Osteoblast (primary cell): ENCODE measurements at regions not wholly inside any gene's neighbourhood (a gene's known extent, or its start where the extent isn't known, plus 50 kb on each side); places are given as distances from the start of the nearest gene placed in this dataset.

Source experiments
- DNase-seq: peaks from one replicate; pipeline ENCODE4 v3.0.0; 2011; ENCODE audit warnings: low spot score, mixed read lengths; ENCODE audit not compliant: insufficient read length; ENCODE audit errors: missing footprints
- H2AFZ ChIP-seq: 2 replicates; pipeline ENCODE4 v1.6.0; 2011; ENCODE audit warnings: mild to moderate bottlenecking, low read length
- H3K27ac ChIP-seq: 2 replicates; pipeline ENCODE4 v1.5.1; 2011; ENCODE audit warnings: mild to moderate bottlenecking, low read depth, low read length, moderate library complexity
- H3K27me3 ChIP-seq: 2 replicates; pipeline ENCODE4 v1.6.0; 2012; ENCODE audit warnings: mild to moderate bottlenecking, control low read depth, inconsistent platforms, low read length, moderate library complexity; ENCODE audit not compliant: insufficient read depth
- H3K36me3 ChIP-seq: 2 replicates; pipeline ENCODE4 v1.5.1; 2011; ENCODE audit warnings: mild to moderate bottlenecking, low read length, control low read depth, moderate library complexity; ENCODE audit not compliant: insufficient read depth
- H3K4me1 ChIP-seq: 2 replicates; pipeline ENCODE4 v1.5.1; 2011; ENCODE audit warnings: mild to moderate bottlenecking, low read length, control low read depth, moderate library complexity; ENCODE audit not compliant: insufficient read depth
- H3K4me2 ChIP-seq: 2 replicates; pipeline ENCODE4 v1.6.0; 2011; ENCODE audit warnings: mild to moderate bottlenecking, low read length; ENCODE audit not compliant: insufficient read depth
- H3K4me3 ChIP-seq: fragments of 200-600 bp; sonication (generic); 3 replicates; pipeline ENCODE4 v1.5.1; 2012; ENCODE audit warnings: mild to moderate bottlenecking, low read length, inconsistent platforms; ENCODE audit not compliant: insufficient read depth
- H3K79me2 ChIP-seq: 2 replicates; pipeline ENCODE4 v1.6.0; 2012; ENCODE audit warnings: mild to moderate bottlenecking, low read length, control low read depth, inconsistent platforms; ENCODE audit not compliant: insufficient read depth
- H3K9me3 ChIP-seq: 2 replicates; pipeline ENCODE4 v1.5.1; 2011; ENCODE audit warnings: low read depth, low read length, control low read depth
- H4K20me1 ChIP-seq: 2 replicates; pipeline ENCODE4 v1.6.0; 2012; ENCODE audit warnings: mild to moderate bottlenecking, low read length, control low read depth; ENCODE audit not compliant: insufficient read depth
- CTCF ChIP-seq: IDR thresholded peaks from 2 replicates; pipeline ENCODE4 v1.5.1; 2011; ENCODE audit warnings: mild to moderate bottlenecking, low read depth, low read length, moderate library complexity; ENCODE audit errors: extremely low read depth

DNA sequence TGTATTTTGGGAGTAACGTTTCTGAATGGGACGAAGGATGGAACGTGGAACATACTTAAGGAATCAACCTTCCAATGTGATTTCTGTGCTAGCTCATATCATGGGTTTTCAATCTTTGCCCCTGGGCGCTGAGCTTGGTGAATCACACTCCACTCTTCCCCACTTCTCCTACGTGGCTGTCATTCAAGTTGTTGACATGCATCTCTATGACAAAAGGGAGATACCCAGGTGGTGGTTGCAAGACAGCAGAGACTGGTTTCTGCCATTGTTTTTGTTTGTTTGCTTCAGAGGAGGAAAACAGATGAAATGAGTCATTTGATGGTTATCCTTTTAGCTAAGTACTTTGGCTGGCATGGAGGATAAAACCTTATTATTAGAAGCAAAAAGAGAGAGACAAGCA lies 573.9 kb downstream of the GATA3 start:
- Histone ChIP-seq H3K27ac (no peak overlapping the region), H3K79me2 (no peaks in the 10 kb centered on the region), H3K9me3 (no peaks in the 10 kb centered on the region), H3K4me2 (no peak overlapping the region), H3K36me3 (no peaks in the 10 kb centered on the region), H2AFZ (no peak overlapping the region), H3K4me3 (no peak overlapping the region), H3K4me1 (no peaks in the 10 kb centered on the region), H3K27me3 (no peaks in the 10 kb centered on the region), H4K20me1 (no peaks in the 10 kb centered on the region)
- no peak for DNase-seq
- TF ChIP-seq CTCF: no peak

- Histone ChIP-seq H3K4me3 (no peak overlapping the region), H2AFZ (no peak overlapping the region), H4K20me1 (no peaks in the 10 kb centered on the region), H3K27me3 (no peaks in the 10 kb centered on the region), H3K4me1 (no peaks in the 10 kb centered on the region), H3K36me3 (no peaks in the 10 kb centered on the region), H3K9me3 (peaks cover 2% of the 10 kb centered on the region), H3K27ac (no peak overlapping the region), H3K79me2 (no peaks in the 10 kb centered on the region), H3K4me2 (no peak overlapping the region)
- TF ChIP-seq CTCF: no peak
- DNase-seq: no peak
Measured at GRCh38 chr10:8633909-8634308, 579.4 kb downstream of the GATA3 start.

DNA sequence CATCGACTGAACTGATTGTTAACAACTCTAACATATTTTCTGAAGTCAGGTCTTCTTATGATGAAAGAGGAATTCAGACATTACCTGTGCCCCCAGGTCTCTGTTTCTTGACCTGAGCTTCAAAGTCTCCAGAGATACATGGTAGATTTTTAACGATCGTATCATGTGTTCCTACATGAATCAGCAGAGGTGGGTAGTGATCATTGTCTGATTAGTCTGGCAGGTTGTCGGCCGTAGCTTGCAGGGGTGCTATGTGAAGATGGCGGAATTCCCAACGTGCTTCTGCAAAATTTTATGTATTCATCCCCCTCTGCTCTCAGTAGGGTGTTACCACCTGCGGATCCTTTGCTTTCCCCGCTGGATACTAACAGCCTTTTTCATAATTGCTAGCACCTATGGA lies 581.9 kb downstream of the GATA3 start:
- Histone ChIP-seq H3K4me3 (no peak overlapping the region), H3K36me3 (no peaks in the 10 kb centered on the region), H3K27ac (no peak overlapping the region), H4K20me1 (no peaks in the 10 kb centered on the region), H3K4me1 (no peaks in the 10 kb centered on the region), H3K9me3 (peaks cover 5% of the 10 kb centered on the region), H3K4me2 (no peak overlapping the region), H2AFZ (no peak overlapping the region), H3K27me3 (no peaks in the 10 kb centered on the region), H3K79me2 (no peaks in the 10 kb centered on the region)
- DNase-seq: no peak
- no peak for TF ChIP-seq CTCF

DNA sequence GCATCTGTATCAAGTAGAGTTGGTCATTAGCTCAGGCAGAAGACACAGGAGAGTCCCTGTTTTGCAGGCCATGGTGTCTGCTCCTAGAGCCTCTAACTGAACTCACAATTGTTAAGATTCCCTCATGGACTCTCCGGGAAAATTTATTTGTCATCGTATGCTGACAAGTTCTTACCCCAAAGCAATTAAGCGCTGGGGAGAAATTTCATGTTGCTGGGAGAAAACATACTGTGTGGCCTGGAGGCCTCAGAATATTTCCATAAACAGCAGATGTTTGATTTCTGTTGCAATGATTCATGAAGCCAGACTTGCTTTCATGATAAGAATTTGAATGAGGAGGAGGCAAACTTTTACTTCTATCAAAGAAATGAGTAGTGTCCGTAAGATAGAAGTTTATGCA lies 583.2 kb downstream of the GATA3 start:
- H3K4me2 ChIP-seq: no peak overlapping the region
- TF ChIP-seq CTCF: no peak
- H3K9me3 ChIP-seq: peaks cover 5% of the 10 kb centered on the region
- no peak overlapping the region for H3K27ac ChIP-seq
- H3K27me3 ChIP-seq: no peaks in the 10 kb centered on the region
- H4K20me1 ChIP-seq: no peaks in the 10 kb centered on the region
- DNase-seq: no peak
- no peak overlapping the region for H2AFZ ChIP-seq
- H3K36me3 ChIP-seq: no peaks in the 10 kb centered on the region
- no peaks in the 10 kb centered on the region for H3K79me2 ChIP-seq
- no peaks in the 10 kb centered on the region for H3K4me1 ChIP-seq
- H3K4me3 ChIP-seq: no peak overlapping the region
